ENCODE measurements at regions not wholly inside any gene's neighbourhood (a gene's known extent, or its start where the extent isn't known, plus 50 kb on each side); places are given as distances from the start of the nearest gene placed in this dataset.
"Not testable (repeated sequence)": the region's sequence is repeated elsewhere in the genome, so short reads cannot be mapped to it uniquely, and the experiment has no call there.

DNA sequence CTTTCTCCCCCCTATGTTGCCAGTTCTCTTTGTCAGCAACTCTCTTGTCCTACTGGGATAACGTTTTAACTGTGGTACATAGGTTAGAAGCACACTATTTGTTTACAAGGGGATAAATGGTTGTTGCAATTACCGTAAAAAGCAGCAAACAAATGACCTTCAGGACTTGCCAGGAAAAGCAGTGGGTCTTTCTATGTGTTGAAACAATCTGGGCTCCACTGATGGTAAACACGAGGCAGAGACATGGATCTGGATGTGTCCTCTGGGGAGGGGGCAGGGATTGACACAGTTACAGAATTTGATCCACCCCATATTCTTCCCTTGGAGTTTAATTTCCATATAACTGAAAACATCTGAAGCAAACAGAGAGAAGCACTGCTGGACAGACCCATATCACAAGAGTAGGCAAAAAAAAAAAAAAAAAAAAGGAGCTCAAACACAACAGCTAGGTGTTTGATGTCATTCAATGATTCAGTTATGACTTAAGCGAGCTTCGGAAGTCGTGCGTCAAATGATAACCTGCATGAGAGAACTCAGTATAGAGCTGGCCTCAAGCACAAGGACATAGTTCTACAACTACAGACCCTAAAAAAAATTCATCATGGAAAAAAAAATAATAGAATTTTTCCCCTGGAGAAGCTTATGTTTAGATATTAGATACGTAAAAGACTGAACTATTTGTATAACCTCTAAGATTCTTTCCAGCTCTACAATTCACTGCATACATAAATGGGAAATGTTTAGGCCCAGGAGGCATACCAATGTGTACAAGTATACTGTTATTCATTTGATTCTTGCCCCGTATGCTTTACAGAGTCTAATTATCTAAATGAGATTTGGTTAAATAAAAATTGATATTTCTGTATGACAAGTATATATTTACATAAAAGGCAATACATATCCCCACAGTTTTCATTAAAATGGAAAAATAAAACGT, 127.7 kb downstream of the ALDH8A1 start:
- DNase-seq = no peak

DNA sequence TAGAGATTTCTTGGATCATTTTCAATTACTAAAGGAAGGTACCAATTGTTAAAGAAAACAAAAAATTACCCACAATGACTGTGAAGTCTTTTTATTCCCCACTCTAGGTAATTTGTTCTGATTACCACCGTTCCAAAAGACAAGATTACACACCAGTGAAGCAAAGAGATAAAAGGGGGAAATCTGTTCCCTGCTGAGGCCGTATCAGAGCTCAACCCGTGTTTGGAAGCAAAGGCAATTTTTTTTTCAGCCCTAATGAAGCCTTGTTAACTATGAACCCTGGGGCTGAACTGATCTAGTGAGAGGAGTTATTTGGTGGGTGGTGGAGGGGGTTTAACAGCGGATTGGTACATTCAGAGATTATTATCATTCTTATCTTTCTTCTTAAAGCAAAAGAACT, 128.5 kb downstream of the ALDH8A1 start:
- no peak for DNase-seq

DNA sequence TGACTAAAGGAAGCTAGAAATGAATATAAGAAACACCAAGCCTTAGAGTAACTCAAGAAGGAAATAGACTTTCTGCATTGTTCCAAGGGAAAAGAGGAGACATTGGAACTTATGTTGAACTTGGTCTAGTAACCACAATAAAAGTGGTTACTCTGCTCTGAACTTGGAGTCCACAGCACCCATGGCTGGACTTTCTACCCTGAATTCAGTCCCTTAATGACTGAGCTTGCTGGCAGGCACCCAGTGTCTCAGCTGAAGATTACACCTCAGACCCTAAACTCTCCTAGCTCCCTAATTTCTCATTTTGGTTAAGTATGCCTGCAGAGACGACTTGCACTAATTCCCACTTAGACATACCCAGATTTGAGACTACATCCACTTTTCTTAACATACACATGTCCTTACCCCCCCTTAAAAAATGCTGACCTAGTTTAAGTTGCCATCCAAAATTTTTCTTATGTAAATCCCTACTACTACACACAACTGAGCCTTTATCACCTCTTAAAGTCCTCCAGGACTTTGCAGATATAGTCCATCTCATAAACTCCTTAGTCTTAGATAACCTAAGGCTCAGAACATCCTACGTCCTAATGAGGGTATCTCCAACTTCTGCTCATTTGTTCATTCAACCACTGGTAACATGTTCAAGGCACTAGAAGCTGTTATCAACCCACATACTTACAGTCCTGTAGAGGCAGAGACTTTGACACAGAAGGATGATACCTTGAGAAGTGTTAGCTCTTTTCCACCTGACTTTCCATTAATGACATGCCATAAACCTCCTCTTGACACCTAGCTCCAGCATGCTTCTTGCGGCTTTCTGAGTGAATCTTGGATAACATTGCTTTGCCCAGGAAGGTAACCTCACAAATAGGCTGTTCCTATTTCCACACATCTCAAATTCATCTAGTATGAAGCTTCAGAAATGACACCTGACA, 129.8 kb downstream of the ALDH8A1 start:
- no peak for DNase-seq

DNA sequence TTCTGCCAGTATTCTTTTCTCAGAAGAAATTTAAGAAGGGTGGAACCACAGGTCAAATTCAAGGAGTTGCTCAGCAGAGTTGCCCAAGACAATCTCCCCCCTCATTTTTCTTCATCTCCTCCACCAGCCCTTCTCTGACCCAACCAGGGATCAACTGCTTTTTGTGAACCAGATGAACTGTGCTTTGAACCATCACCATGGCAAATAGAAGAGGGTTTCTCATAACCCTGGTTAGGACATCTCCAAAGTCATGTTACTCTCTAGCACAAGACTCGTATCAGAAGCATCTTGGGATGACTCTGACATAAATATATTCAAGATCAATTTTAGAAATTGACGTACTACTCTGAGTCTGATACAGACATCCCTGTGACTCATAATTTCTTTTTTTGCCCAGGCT, 130.7 kb downstream of the ALDH8A1 start:
- DNase-seq = no peak

DNA sequence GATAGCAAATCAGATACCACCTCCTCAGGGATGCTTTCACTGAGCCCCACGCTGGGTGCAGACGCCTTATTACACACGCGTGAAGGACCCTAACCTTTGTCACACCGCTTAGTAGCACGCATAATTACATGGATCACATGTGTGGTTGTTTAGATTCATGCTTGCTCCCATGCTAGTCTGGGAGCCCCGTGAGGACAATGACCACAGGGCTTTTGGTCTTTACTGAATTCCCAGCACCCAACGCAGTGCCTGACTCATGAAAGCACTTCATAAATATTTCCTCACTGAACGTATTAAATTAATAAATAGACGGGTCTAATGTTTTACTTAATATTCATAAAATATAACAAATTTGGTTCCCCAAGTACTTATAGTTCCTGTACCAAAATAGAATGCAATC, 132.5 kb downstream of the ALDH8A1 start:
- DNase-seq = no peak

DNA sequence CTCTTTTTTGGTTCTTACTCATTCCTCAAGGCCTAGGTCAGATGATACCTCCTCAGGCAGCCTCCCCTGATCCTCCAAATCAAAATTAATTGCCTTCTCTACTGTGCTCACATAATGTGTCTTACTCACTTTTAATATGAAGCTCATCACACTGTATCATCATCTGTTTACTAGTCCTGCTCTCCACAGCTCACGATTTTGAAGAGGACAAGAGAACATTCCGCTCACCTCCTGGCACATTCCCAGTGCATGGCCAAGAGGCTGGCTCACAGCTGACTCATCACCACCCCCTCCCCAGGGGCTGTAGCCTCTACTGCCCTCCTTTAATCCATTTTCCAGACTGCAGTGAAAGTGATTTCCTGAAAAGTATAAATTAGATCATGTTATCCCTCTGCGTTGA, 133.1 kb downstream of the ALDH8A1 start:
- DNase-seq = no peak

DNA sequence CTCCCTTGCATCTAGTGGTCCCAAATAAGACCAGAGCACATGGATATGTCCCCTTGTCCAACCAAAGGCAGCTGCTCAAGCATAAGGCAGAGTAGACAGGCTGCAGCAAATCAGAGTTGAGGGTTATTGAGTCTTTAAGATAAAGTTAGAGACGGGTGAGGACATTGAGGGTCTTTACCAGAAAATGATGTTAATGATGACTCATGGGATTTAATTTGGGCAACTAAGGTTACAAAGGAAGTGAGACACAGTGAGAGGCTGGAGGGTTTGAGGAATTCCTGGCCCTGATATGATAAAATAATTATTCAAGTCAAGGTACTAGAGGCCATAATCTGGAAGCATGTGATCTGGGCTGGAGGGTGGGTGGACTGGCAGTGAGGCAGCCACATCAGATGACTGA, 133.6 kb downstream of the ALDH8A1 start:
- no peak for DNase-seq

DNA sequence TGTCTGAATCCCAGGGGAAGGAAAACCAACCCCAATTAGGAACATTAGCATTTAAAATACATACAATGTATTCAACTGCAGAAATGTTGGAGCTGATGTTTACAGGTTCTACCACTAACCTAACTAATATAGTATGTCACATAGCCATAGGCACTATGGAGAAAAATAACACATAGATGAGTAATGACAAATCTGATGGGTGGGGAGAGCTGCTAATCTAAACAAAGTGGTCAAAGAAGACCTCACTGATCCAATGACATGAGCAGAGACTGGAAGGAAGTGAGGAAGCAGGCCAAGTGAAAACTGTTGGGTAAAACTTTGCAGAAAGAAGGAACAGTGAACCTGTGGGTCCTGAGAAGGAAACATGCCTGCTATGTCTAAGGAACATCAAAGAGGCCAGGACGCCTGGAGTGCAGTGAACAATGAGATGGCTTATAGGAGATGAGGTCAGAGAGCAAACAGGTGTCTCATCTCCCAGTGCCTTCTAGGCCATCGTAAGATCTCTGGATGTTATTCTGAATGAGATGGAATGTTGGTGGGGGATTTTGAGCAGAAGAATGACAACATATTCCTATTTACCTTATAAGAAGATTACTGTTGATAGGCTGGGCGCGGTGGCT, 135.7 kb downstream of the ALDH8A1 start:
- no peak for DNase-seq

DNA sequence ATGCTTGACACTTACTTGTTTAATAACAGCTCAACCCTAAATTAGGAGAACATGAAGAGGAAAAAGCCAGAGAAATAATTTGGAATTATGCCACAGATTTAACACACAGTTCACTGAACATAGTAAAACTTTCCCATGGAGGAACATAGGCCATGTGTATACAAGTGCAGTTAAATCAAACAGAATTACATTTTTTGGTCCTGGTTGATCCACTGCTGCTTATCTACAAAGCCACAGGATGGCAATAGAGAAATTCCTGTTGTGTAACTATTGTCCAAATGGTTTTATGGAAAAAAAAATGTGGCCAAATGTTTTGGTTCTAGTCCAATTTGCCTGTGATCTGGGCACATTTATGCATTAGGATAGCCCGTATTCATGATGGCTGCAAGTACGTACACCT, 136.8 kb downstream of the ALDH8A1 start:
- no peak for DNase-seq

DNA sequence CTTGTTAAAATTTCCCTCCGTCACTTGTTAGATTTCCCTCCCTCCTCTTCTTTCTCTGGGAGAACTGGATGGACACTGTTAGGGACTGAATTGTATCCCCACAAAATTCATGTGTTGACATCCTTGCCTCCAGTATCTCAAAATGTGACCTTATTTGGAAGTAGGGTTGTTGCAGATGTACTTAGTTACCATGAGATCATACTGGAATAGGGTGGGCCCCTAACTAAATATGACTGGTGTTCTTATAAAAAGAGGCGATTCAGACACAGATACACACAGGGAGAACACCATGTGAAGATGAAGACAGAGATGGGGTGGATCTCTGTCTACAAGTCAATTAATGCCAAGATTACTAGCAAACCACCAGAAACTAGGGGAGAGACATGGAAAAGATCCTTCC, 139.5 kb downstream of the ALDH8A1 start:
- DNase-seq = no peak

DNA sequence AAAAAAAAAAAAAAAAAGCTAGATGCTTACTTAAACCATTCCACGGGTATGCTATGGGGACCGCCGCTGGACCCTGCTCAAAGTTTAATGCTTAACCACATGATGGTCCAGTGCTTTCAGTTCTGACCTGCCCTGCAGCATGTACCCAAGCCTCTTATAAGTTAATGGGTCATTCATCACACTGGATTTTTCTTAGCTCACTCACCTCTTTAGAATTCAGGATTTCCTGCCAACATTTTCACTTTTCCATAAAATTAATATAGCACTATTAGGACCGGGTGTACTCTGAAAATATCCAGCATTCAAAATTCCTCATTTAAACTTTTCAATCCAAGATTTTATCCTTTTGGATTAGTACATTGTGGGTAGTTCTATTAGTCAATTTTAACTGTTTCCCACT, 140.8 kb downstream of the ALDH8A1 start:
- DNase-seq = no peak

DNA sequence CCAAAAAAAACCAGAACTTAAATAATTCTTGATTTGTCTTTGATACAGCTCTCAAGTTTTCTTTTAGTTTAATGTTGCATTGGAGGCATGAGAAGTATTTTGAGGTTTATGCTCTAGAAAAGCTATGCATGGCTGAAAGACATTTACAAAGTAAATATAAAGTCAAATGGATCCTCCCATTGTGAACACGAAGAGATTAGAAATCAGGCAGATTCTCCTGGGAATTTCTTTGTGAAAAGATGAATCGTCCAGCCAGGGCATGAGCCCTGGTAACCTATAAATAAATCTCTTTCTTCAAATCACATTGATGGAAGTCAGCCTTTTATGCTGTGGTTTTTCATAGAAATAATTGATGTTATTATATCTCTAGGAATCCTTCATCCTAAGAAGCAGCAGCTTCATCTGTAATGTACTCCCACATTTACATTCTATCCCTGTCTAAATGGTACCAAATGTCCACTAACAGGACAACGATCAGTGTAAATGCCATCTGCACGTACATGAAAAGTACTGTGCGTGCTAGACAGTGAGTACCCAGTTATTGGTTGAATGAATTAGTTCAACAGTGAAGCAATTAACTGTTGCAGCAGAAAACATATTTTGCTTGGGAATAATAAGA, 143.6 kb downstream of the ALDH8A1 start:
- no peak for DNase-seq

DNA sequence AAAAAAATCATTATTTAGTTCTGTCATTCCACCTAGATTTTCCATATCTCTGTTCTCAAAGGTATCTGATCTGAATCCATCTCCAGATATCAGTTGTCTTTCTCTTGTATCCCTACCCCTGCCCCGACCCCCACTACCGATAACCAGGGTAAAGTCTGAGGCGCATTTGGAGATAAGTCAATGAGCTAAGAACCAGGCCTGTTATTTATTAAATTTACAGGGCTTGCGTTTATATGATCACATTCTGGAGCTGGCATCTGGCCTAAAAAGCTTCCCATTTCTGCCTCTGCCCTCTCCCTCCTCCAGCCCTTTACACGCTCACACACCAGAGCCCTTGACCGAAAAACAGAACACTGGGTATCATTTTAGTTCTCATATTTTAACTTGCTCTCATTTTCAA, 144.7 kb downstream of the ALDH8A1 start:
- DNase-seq = no peak

DNA sequence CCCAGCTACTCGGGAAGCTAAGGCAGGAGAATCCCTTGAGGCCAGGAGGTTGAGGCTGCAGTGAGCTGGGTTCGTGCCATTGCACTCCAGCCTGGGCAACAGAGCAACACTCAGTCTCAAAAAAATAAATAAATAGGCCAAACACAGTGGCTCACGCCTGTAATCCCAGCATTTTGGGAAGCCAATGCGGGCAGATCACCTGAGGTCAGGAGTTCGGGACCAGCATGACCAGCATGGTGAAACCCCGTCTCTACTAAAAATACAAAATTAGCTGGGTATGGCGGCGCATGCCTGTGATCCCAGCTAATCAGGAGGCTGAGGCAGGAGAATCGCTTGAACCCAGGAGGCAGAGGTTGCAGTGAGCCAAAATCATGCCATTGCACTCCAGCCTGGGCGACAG, 145.6 kb downstream of the ALDH8A1 start:
- DNase-seq = not testable (repeated sequence)

DNA sequence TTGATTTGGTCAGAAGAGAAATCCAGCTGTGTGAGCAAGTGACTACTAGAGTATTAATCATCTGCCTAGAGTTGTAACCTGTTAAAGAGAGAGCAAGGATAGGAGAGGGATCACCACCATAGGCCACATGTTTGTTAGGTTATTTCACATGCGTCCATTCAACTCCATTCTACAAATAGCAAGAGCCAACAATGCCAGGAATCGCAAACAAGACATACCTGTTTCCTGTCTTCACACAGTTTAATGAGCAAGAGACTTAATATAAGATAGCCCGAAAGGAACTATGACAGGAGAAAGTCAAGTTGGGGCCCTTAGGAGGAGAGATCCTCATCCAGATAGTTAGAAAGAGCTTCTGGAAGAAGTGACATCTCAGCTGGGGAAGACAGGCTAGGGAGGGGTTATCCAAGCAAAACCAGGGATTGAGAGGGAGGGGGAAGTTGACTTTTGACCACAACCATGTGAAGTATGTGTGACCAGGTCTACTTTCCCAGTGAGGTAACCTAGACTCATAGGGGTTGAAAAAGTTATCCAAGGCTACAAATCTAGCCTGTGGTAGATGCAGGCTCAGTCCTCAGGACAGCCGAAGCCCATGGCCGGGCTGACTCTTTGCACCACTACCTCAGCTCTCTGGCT, 147.4 kb downstream of the ALDH8A1 start:
- DNase-seq = no peak

DNA sequence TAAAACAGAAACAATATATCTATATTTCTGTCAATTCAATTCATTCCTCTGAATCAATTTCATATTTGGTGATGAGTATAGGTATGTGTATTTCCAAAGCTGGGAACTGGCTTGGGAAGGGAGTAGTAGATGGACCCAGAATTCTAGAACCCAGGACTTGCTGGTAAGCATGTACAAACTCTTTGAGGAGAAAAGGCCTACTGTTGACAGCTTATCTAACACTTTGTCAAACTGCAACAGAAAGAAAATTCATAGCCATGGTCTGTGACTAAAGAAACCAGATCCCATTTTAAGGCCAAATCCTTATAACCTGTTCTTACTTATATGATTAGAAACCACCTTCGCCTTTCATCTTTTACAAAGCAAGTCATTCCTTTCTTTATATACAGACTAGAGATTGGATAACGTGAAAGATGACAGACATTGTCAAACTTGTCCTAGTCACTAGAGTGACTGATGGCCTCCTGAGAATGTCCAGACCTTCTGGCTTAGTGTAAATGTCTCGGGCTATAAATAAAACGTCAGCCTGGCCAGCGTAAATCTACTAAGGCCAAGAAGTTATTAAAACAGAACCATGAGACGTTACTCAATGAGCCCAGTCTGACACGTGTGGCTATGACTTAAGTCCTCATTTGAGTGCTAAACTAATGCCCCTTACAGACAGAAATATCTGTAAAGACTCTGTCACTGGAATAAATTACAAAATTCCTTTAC, 152.3 kb downstream of the ALDH8A1 start:
- no peak for DNase-seq

DNA sequence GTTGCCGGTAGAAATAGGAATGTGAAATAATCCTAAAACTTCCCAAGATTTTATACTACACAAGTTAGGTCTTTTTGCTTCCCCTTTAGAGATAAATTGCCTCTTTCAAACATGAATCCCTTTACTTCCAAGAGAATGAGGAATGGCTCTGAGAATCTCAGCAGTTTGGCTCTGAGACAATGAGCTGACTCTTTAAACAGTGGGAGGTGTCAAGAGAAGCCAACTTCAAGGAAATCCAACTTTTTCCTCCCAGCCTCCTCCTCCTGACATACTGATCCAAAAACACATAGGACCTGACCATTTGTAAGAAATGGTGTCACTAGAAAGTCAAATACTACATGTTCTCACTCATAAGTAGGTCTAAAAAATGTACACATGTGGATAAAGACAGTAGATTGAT, 154.2 kb downstream of the ALDH8A1 start:
- DNase-seq = no peak

DNA sequence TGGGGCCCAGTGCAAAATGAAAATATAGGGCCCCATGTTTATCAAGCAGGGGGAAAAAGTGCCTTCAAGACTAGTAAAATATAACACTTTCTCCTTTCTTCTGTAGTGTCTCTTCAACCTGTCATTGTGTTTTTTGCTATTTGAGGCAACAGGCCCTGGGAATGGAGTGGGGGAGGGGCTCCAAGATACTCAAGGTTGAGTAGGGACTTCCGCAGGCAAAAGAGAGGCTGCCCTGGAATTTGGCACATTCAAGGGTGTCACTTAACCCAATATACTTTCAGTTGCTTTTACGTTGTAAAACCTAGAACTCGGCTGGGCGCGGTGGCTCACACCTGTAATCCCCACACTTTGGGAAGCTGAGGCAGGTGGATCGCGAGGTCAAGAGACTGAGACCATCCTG, 154.9 kb downstream of the ALDH8A1 start:
- no peak for DNase-seq

DNA sequence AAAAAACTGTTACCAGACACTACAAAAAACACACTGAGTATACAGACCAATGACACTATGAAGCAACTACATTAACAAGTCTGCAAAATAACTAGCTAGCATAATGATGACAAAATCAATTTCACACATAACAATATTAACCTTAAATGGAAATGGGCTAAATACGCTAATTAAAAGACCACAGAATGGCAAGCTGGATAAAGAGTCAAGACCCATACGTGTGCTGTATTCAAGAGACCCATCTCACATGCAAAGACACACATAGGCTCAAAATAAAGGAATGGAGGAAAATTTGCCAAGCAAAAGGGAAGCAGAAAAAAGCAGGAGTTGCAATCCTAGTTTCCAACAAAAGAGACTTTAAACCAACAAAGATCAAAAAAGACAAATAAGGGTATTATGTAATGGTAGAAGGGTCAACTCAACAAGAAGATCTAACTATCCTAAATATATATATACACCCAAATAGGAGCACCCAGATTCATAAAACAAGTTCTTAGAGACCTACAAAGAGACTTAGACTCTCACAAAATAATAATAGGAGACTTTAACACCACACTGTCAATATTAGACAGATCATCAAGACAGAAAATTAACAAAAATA, 158.6 kb downstream of the ALDH8A1 start:
- DNase-seq = not testable (repeated sequence)

DNA sequence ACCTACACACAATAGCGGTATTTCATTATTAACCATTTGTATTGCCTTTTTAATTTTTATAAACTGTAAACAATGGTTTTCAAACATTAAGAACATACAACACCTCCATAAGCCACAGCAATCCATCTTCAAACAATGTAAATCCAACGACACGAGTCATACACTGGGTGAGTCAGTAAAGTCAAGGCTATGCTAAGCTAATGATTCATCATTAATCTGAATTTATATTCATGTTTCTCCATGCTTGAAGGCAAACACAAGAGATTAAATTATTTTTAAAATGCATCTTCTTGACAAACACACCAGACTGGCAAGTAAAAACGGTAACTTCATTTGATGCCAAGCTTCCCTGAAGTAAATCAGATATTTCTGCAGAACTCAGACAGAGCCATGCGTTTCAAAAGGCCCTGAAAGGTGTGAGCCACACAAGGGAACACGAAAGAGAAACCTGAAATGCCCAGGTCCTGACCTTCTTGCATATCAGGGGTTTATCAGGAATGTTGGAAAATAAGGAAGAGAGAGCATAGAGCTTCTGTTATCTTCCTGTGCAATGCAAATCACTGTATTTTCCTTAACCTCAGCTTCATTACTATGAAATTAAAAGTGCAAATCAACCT, 162.5 kb downstream of the ALDH8A1 start:
- no peak for DNase-seq

DNA sequence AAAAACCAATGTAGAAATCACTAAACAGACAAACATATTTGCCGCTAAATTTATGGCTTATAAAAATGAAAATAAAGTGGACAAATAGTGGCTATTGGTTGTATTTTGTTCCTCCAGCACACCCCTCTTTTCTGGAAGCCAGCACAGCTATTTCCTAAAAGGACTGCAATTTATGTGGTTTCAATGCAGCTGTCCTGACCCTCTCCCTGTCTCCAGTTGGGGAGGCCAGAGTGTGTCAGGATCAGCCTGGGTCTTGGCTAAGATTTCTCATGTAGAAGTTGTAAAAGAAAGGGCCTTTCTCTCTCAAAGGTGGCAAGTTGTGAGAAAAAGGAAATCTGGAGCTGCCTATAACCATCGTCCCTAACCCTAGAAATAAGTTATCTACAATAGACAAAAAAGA, 165.6 kb downstream of the ALDH8A1 start:
- DNase-seq = no peak
